ENCODE measurements at regions not wholly inside any gene's neighbourhood (a gene's known extent, or its start where the extent isn't known, plus 50 kb on each side); places are given as distances from the start of the nearest gene placed in this dataset.

DNA sequence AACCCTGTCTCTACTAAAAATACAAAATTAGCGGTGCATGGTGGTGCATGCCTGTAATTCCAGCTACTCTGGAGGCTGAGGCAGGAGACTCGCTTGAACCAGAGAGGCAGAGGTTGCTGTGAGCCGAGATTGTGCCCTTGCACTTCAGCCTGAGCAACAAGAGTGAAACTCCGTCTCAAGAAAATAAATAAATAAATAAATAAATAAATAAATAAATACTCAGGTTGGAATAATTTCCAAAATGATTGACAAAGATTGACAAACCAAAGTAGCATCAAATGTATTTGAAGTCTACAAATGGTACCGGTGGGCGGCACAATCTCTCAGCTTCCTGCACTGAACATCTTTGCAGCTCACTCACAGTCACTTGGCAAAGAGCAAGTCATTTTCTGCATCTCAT lies 144.1 kb upstream of the NRSN1 start:
- Mint-ChIP-seq H3K27me3 (ENCODE audit: low read depth in 3 of 3) (peaks cover 0 to 1% (median 0%) of the 10 kb centered on the region in 3 donors), H3K4me3 (no peak overlapping the region), H3K27ac (no peak overlapping the region), H3K36me3 (no peaks in the 10 kb centered on the region), H3K9me3 (peaks cover 0 to 6% (median 3%) of the 10 kb centered on the region in 6 donors), H3K4me1 (no peaks in the 10 kb centered on the region)
- DNase-seq: no peak

DNA sequence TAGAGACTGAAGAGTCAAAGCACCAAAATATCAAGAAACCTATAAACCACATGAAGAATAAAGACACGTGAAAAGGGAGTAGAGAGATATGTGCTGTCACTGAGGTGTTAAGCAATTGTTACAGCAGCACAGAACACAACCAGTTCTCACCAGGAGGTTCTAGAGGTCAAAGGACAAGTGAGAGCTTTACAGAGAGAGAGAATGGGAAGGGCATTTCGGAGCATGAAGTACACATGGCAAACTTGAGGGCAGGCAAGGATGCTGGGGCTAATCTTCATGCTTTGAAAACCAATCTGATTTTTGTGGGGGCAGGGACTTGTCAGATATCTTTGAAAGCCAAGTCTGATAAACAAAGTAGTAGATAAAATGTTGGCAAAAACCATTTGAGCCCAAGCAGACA lies 142.3 kb upstream of the NRSN1 start:
- H3K27me3 Mint-ChIP-seq (ENCODE audit: low read depth in 3 of 3): no peaks in the 10 kb centered on the region
- no peaks in the 10 kb centered on the region for H3K36me3 Mint-ChIP-seq
- H3K4me3 Mint-ChIP-seq: no peak overlapping the region
- H3K4me1 Mint-ChIP-seq: no peaks in the 10 kb centered on the region
- H3K9me3 Mint-ChIP-seq: peaks cover 0 to 5% (median 2%) of the 10 kb centered on the region in 6 donors
- no peak for DNase-seq
- H3K27ac Mint-ChIP-seq: no peak overlapping the region

DNA sequence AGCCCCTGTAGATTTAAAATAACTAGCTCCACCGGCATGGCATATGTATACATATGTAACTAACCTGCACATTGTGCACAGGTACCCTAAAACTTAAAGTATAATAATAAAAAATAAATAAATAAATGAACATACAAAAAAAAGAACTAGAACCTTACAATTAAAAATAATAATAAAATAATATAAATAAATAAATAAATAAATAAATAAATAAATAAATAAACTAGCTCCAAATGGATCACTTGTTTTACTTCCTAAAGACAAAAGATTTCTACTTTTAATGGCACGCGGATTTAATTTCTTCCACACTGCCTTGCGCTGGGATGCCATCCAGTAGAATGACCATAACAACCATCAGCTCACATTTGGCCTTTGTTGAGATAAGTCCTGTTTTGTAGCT lies 141.0 kb upstream of the NRSN1 start:
- Mint-ChIP-seq H3K4me3 (no peak overlapping the region), H3K27ac (no peak overlapping the region), H3K27me3 (ENCODE audit: low read depth in 3 of 3) (peaks cover 0 to 2% (median 0%) of the 10 kb centered on the region in 3 donors), H3K9me3 (peaks cover 0 to 5% (median under 1%) of the 10 kb centered on the region in 6 donors), H3K36me3 (no peaks in the 10 kb centered on the region), H3K4me1 (no peaks in the 10 kb centered on the region)
- no peak for DNase-seq

DNA sequence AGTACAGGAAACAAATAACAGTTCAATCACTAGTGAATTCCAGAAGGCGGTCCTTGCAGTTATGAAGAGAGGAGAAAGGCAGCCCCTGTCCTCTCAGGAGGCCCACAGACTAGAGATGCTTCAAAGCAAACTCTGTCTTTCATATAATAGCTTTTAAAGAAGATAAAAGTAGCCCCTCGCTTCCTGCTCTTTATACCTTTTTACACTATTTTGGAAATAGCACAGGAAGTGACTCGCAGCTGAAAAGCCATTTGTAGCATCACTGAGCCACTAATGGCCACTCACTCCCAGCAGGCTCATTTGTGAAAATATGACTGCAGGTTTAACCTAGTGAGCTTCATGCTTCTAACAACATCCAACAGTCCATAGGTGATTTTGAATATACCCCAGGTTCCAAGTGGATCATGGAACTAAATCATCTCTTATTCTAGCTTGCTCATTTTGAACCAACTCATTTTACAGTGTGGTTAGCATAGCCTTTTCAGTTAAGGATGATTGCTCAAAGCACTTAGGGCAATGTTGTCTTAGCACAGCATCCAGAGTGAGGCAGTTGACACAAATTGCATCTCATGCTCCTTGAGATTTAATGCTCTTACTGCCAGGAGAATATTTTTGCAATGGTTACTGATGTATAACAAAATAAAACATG lies 136.0 kb upstream of the NRSN1 start:
- Mint-ChIP-seq H3K4me3 (no peak overlapping the region), H3K27ac (no peak overlapping the region), H3K36me3 (no peaks in the 10 kb centered on the region), H3K27me3 (ENCODE audit: low read depth in 3 of 3) (peaks cover 0 to 2% (median 0%) of the 10 kb centered on the region in 3 donors), H3K9me3 (peaks cover 0 to 10% (median 2%) of the 10 kb centered on the region in 6 donors), H3K4me1 (no peaks in the 10 kb centered on the region)
- no peak for DNase-seq

DNA sequence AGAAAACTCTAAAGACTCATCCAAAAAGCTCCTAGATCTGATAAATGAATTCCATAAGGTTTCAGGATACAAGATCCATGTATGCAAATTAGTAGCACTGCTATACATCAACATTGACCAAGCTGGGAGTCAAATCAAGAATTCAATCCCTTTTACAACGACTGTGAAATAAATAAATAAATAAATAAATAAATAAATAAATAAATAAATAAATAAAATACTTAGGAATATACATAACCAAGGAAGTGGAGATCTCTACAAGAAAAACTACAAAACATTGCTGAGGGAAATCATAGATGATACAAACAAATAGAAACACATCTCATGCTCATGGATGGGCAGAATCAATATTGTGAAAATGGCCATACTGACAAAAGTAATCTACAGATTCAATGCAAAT lies 132.0 kb upstream of the NRSN1 start:
- Mint-ChIP-seq H3K36me3 (no peaks in the 10 kb centered on the region), H3K9me3 (peaks cover 0 to 14% (median 3%) of the 10 kb centered on the region in 6 donors), H3K4me1 (no peaks in the 10 kb centered on the region)

DNA sequence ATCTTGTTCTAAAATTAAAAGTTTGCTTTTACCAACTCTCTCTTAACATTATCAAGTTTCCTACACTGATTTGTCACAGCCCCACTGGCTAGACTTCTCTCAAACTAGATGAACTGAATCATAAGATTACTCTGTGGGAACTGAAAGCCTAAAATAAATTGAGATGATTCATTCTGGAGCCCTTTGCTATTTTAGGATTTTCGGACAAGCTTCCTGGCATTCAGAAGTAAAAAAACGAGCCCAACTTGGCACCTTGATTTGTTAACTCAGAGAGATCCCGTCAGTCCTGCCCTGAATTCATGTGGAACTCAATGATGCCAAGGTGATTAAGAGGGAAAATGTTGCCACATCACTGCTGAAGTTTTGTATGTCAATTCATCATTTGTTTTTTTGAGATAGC lies 122.0 kb upstream of the NRSN1 start:
- no peak overlapping the region for H3K4me3 Mint-ChIP-seq

More for the DNA sequence above, 132.0 kb upstream of the NRSN1 start:
- no peak overlapping the region for H3K4me3 Mint-ChIP-seq
- DNase-seq: no peak
- H3K27ac Mint-ChIP-seq: no peak overlapping the region
- H3K27me3 Mint-ChIP-seq (ENCODE audit: low read depth in 3 of 3): peaks cover 0 to under 1% (median 0%) of the 10 kb centered on the region in 3 donors

DNA sequence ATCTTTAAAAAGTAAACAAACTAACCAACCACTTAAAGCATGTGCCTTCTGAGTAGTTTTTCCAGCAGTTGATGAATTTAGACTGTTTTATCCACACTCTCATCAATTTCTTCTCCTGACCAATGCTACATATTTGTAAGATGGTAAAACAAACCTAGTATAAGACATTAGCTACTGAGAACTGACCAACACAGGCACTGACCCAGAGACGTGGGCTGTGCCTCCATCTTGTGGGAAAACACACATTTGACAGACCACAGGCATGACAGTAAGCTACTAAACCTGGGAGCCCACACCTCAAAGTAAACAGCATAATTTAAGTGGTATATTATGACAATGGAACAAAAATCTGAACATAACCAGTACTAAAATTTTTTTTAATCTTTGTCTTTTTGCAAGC lies 121.4 kb upstream of the NRSN1 start:
- H3K27ac Mint-ChIP-seq: no peak overlapping the region
- peaks cover 0 to 18% (median 1%) of the 10 kb centered on the region in 6 donors for H3K9me3 Mint-ChIP-seq
- H3K27me3 Mint-ChIP-seq (ENCODE audit: low read depth in 3 of 3): no peaks in the 10 kb centered on the region
- H3K36me3 Mint-ChIP-seq: no peaks in the 10 kb centered on the region
- no peak overlapping the region for H3K4me3 Mint-ChIP-seq
- DNase-seq: no peak
- H3K4me1 Mint-ChIP-seq: no peaks in the 10 kb centered on the region

More for the DNA sequence above, 122.0 kb upstream of the NRSN1 start:
- H3K27me3 Mint-ChIP-seq (ENCODE audit: low read depth in 3 of 3): no peaks in the 10 kb centered on the region
- H3K9me3 Mint-ChIP-seq: peaks cover 0 to 18% (median 3%) of the 10 kb centered on the region in 6 donors
- H3K4me1 Mint-ChIP-seq: no peaks in the 10 kb centered on the region
- DNase-seq: no peak
- H3K36me3 Mint-ChIP-seq: no peaks in the 10 kb centered on the region
- H3K27ac Mint-ChIP-seq: no peak overlapping the region

DNA sequence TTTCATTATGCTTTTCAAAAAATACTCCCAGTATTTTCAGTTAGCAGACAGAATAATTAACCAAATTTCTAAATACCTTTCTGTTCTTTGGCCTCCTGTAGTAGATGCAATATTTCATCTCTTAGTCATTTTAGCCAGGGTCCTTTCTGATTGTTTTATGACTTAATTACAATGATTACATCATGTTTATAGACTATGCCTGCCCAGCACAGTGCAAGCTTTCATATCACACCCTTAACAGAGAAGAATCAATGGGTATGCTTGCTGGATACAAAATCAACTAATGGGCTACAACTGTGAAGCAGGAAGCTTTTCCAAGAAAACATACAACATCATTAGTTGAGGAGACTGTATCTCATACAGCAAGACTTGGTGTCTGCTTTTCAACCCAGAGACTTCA lies 119.8 kb upstream of the NRSN1 start:
- H3K36me3 Mint-ChIP-seq: no peaks in the 10 kb centered on the region
- H3K9me3 Mint-ChIP-seq: peaks cover 0 to 25% (median 1%) of the 10 kb centered on the region in 6 donors
- no peak for DNase-seq
- no peak overlapping the region for H3K4me3 Mint-ChIP-seq
- no peaks in the 10 kb centered on the region for H3K27me3 Mint-ChIP-seq (ENCODE audit: low read depth in 3 of 3)
- no peak overlapping the region for H3K27ac Mint-ChIP-seq
- no peaks in the 10 kb centered on the region for H3K4me1 Mint-ChIP-seq

DNA sequence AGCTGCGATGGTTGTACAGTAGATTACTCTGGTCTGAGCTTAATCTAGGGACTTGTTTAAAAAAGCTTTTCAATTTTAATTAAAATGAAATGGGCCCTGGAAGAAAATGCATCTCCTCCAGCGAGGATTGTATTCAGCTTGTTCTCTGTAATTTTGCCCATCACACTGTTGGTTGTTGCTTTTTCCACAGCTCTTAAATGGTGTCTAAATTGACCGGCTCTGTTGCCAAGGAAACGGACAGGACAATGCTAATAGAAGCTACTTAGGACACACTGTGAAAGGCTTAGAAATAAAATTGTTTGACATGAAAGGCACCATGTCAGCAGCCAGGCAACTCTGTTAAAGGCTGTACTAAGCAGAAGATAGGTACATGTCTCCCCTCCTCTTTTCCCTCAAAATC lies 116.7 kb upstream of the NRSN1 start:
- H3K27me3 Mint-ChIP-seq (ENCODE audit: low read depth in 3 of 3): no peaks in the 10 kb centered on the region
- no peak overlapping the region for H3K27ac Mint-ChIP-seq
- H3K4me1 Mint-ChIP-seq: no peaks in the 10 kb centered on the region
- H3K4me3 Mint-ChIP-seq: no peak overlapping the region
- DNase-seq: no peak
- peaks cover 0 to 27% (median 5%) of the 10 kb centered on the region in 6 donors for H3K9me3 Mint-ChIP-seq
- no peaks in the 10 kb centered on the region for H3K36me3 Mint-ChIP-seq

DNA sequence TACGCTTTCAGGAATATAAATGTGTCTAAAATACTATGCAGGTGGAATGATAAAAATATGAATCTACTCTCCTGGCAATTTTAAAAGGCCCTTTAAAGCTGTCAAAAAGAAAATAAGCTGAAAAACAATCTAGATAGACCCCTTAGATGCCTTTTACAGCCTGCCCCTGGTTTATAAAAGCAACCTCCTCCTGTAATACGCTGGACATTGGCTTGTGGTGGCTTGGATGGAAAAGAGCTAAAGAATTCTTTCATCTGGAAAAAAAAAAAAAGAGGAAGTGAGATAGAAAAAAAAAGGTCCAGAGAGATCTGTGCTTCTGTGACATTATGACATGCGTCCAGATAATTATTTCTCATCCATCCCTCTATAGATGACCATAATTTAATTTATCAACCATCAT lies 115.9 kb upstream of the NRSN1 start:
- no peak for DNase-seq
- Mint-ChIP-seq H3K4me1 (no peaks in the 10 kb centered on the region), H3K27me3 (ENCODE audit: low read depth in 3 of 3) (no peaks in the 10 kb centered on the region), H3K36me3 (no peaks in the 10 kb centered on the region), H3K9me3 (peaks cover 2 to 27% (median 5%) of the 10 kb centered on the region in 6 donors), H3K4me3 (no peak overlapping the region), H3K27ac (no peak overlapping the region)

DNA sequence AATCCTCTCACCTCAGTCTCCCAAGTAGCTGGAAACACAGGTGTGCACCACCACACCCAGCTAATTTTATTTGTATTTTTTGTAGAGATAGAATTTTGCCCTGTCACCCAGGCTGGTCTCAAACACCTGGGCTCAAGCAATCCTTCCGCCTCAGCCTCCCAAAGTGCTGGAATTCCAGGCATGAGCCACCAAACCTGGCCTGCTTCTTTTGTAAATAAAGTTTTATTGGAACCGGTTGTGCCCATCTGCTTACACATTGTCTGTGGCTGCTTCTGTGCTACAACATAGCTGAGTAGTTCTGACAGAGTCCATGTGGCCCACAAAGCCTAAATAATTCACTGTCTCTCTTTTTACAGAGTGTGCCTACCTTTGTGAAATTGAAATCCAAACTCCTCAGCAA lies 109.7 kb upstream of the NRSN1 start:
- Mint-ChIP-seq H3K9me3 (peaks cover 0 to 24% (median 9%) of the 10 kb centered on the region in 6 donors), H3K27me3 (ENCODE audit: low read depth in 3 of 3) (peaks cover 0 to 2% (median 2%) of the 10 kb centered on the region in 3 donors), H3K27ac (no peak overlapping the region), H3K4me1 (no peaks in the 10 kb centered on the region), H3K36me3 (no peaks in the 10 kb centered on the region), H3K4me3 (no peak overlapping the region)
- DNase-seq: no peak

DNA sequence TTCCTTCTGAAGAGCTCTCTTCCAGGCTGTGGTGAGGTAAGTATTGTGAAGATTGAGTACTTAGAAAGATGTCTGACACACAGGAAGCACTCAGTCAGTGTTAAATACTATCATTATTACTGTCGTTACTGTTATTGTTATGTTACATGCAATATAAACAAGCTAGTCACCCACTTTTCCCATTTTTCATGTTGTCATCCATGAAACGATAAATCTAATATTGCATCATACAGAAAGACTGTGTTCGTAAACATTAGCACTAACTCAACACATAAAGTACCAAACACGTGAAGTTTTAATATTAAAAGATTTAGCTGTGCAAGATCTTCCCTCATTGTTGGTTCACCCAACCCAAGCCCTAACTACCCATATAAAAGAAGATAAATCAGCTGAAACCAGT lies 109.2 kb upstream of the NRSN1 start:
- H3K4me3 Mint-ChIP-seq: no peak overlapping the region
- no peaks in the 10 kb centered on the region for H3K4me1 Mint-ChIP-seq
- no peak for DNase-seq
- H3K9me3 Mint-ChIP-seq: peaks cover 3 to 22% (median 9%) of the 10 kb centered on the region in 6 donors
- no peak overlapping the region for H3K27ac Mint-ChIP-seq
- peaks cover 2% of the 10 kb centered on the region in 3 donors for H3K27me3 Mint-ChIP-seq (ENCODE audit: low read depth in 3 of 3)
- no peaks in the 10 kb centered on the region for H3K36me3 Mint-ChIP-seq

DNA sequence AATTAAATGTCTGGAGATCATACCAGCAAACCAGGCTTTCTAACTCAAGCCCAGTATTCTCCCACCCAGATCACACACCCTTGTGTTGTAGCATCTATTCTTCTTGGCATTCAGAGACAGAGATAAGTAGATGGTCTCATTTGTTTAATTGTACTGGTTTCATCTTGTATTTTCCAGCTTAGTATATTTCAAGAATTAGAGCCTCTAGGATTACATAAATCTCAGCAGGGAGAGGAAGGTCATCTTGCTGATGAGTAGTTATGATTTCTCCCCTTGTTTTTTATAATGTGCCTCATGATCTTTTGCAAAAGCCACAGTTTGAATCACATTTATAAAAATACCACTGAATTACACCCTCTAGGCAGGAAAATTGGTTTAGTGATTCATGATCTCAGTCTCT lies 106.6 kb upstream of the NRSN1 start:
- Mint-ChIP-seq H3K4me1 (no peaks in the 10 kb centered on the region), H3K27me3 (ENCODE audit: low read depth in 3 of 3) (peaks cover 2% of the 10 kb centered on the region in 3 donors), H3K27ac (no peak overlapping the region), H3K4me3 (no peak overlapping the region), H3K9me3 (peaks cover 7 to 16% (median 9%) of the 10 kb centered on the region in 6 donors), H3K36me3 (no peaks in the 10 kb centered on the region)
- DNase-seq: no peak

DNA sequence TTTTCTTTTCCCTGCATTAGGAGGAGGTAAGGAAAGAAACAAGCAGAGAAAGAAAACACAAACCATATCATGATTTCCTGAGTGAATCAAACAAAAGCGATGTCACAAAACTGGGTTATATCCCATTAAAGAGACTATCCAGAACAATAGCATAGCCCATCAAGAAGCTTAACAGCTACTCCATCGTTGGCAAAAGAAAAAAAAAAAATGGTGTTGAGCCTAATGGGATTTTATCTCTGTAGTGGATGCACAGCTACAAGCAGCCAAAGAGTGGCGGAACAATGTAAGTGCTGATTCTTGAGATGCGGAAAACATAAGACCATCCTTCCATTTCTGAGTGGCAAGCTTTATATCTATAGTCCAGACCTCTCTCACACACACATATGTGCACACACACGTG lies 106.2 kb upstream of the NRSN1 start:
- H3K36me3 Mint-ChIP-seq: no peaks in the 10 kb centered on the region
- peaks cover 2% of the 10 kb centered on the region in 3 donors for H3K27me3 Mint-ChIP-seq (ENCODE audit: low read depth in 3 of 3)
- no peak for DNase-seq
- no peak overlapping the region for H3K4me3 Mint-ChIP-seq
- H3K9me3 Mint-ChIP-seq: peaks cover 7 to 16% (median 9%) of the 10 kb centered on the region in 6 donors
- H3K27ac Mint-ChIP-seq: no peak overlapping the region
- H3K4me1 Mint-ChIP-seq: no peaks in the 10 kb centered on the region

DNA sequence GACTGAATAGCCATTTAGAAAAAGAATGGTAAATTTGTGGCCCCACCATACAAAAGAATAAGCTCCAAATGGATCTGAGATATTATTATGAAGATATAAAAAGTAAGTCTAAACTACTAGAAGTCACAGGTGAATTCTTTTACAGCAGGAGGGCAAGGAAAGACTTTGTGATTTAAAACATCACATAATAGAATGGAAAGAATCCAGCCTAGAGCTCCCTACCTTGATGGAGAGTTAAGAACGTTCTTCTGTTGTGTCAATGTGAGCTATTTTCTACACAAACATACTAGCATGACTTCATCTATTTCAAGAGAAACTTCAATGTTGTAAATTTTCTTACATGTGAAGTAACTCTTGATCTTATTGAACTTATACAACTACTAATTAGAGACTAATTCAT lies 100.0 kb upstream of the NRSN1 start:
- no peak overlapping the region for H3K4me3 Mint-ChIP-seq
- no peak overlapping the region for H3K27ac Mint-ChIP-seq
- DNase-seq: no peak
- peaks cover 0 to 2% (median 2%) of the 10 kb centered on the region in 3 donors for H3K27me3 Mint-ChIP-seq (ENCODE audit: low read depth in 3 of 3)
- peaks cover 0 to 26% (median 11%) of the 10 kb centered on the region in 6 donors for H3K9me3 Mint-ChIP-seq
- peaks cover 0 to 4% (median 0%) of the 10 kb centered on the region in 3 donors for H3K36me3 Mint-ChIP-seq
- H3K4me1 Mint-ChIP-seq: no peaks in the 10 kb centered on the region

All from immature natural killer cell (primary cell).